Muscle of leg (tissue), 3 donors: ENCODE measurements at regions not wholly inside any gene's neighbourhood (a gene's known extent, or its start where the extent isn't known, plus 50 kb on each side); places are given as distances from the start of the nearest gene placed in this dataset.

ENCODE experiments used
- DNase-seq: peaks from one replicate; pipeline ENCODE4 v3.0.0; 2013
- H3K27ac ChIP-seq: one replicate; pipeline ENCODE4 v1.5.1; 2013; ENCODE audit warnings: mild to moderate bottlenecking, low read length, control low read depth
- H3K27me3 ChIP-seq: one replicate; pipeline ENCODE4 v1.6.1; 2013; ENCODE audit warnings: low read length; ENCODE audit not compliant: control insufficient read depth, insufficient read depth
- H3K36me3 ChIP-seq: one replicate; pipeline ENCODE4 v1.6.1; 2013; ENCODE audit warnings: low read length; ENCODE audit not compliant: control insufficient read depth, insufficient read depth
- H3K4me1 ChIP-seq: one replicate; pipeline ENCODE4 v1.6.1; 2013; ENCODE audit warnings: low read length; ENCODE audit not compliant: control insufficient read depth, insufficient read depth
- H3K4me3 ChIP-seq: one replicate; pipeline ENCODE4 v1.5.1; 2013; ENCODE audit warnings: low read length, control low read depth
- H3K9me3 ChIP-seq: replicated peaks from 2 replicates; pipeline ENCODE4 v1.6.1; 2013; ENCODE audit warnings: low read depth, low read length; ENCODE audit not compliant: control insufficient read depth
- WGBS: methylation state at CpG from one replicate; pipeline ENCODE4 v1.1.5; 2013; ENCODE audit warnings: missing lambda C conversion rate; ENCODE audit not compliant: insufficient coverage; 5-methylcytosine and 5-hydroxymethylcytosine counted together

GRCh38 chr12:92021666-92022035 lies 124.0 kb downstream of the BTG1 start:
- Histone ChIP-seq H3K9me3 (no peaks in the 10 kb centered on the region), H3K27ac (no peak overlapping the region), H3K4me3 (no peak overlapping the region), H3K36me3 (no peaks in the 10 kb centered on the region), H3K27me3 (no peaks in the 10 kb centered on the region), H3K4me1 (peaks cover 2% of the 10 kb centered on the region)
- no CpG with 5 or more reads among the region's 1 CpG for WGBS
- DNase-seq: no peak

- no peaks in the 10 kb centered on the region for H3K27me3 ChIP-seq
- no peak overlapping the region for H3K27ac ChIP-seq
- H3K9me3 ChIP-seq: no peaks in the 10 kb centered on the region
- no peak for DNase-seq
- H3K4me3 ChIP-seq: no peak overlapping the region
- peaks cover 2% of the 10 kb centered on the region for H3K4me1 ChIP-seq
- no peaks in the 10 kb centered on the region for H3K36me3 ChIP-seq
- WGBS: no CpG with 5 or more reads among the region's 6 CpGs
These were observed 124.5 kb downstream of the BTG1 start for GRCh38 chr12:92020983-92021665.

GRCh38 chr12:92019491-92020277 lies 126.0 kb downstream of the BTG1 start:
- H3K4me1 ChIP-seq: peaks cover 2% of the 10 kb centered on the region
- H3K4me3 ChIP-seq: no peak overlapping the region
- WGBS: no CpG with 5 or more reads among the region's 3 CpGs
- H3K27me3 ChIP-seq: no peaks in the 10 kb centered on the region
- H3K9me3 ChIP-seq: no peaks in the 10 kb centered on the region
- H3K36me3 ChIP-seq: no peaks in the 10 kb centered on the region
- no peak for DNase-seq
- no peak overlapping the region for H3K27ac ChIP-seq

DNA sequence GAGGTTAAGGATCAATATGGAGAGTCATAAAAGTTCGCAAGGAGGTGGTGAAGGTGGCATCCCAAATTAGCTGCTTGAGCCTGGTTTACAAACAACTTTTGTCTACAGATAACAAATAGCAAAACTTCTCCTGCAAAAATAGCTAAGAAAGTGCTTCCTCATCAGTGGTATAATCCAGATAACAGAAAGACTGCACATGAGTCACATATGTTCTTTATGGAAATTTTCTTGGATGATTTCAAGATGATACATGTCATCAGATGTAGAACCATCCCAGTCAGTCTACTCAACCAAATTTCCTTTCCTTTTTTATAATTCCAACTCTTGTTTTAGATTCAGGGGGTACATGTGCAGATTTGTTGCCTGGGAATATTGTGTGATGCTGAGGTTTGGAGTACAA lies 133.0 kb downstream of the BTG1 start:
- Histone ChIP-seq H3K27ac (no peak overlapping the region), H3K27me3 (no peaks in the 10 kb centered on the region)

GRCh38 chr12:92010853-92011701 lies 134.6 kb downstream of the BTG1 start:
- no peak overlapping the region for H3K4me3 ChIP-seq
- H3K9me3 ChIP-seq: no peaks in the 10 kb centered on the region
- H3K27me3 ChIP-seq: no peaks in the 10 kb centered on the region
- no peaks in the 10 kb centered on the region for H3K4me1 ChIP-seq
- no CpG with 5 or more reads among the region's 10 CpGs for WGBS
- DNase-seq: no peak
- H3K27ac ChIP-seq: no peak overlapping the region
- H3K36me3 ChIP-seq: no peaks in the 10 kb centered on the region

More for the DNA sequence above, 133.0 kb downstream of the BTG1 start:
- no peak for DNase-seq
- H3K36me3 ChIP-seq: no peaks in the 10 kb centered on the region
- H3K4me1 ChIP-seq: no peaks in the 10 kb centered on the region
- WGBS: no CpG with 5 or more reads among the region's 1 CpG
- H3K4me3 ChIP-seq: no peak overlapping the region
- H3K9me3 ChIP-seq: no peaks in the 10 kb centered on the region

DNA sequence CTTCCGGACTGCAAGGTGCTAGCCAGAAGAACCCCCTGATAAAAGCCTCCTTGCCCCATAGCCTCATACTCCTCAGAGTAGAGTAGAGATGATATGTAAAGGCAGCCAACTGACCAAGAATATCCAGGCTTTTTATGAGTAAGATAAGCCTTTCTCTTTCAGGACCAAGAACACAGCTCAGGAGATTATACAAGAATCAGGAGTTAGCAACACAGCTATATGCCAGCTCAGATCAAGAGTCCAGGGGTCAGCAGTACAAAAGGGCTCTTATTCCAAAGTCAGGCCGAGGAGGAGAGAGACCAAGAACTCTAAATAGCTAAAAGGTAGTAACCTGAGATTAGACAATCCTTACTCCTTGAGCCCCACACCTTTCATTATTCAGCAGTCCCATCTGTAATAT lies 135.3 kb downstream of the BTG1 start:
- WGBS: no CpG with 5 or more reads among the region's 2 CpGs
- Histone ChIP-seq H3K27ac (no peak overlapping the region), H3K4me3 (no peak overlapping the region), H3K4me1 (no peaks in the 10 kb centered on the region), H3K36me3 (no peaks in the 10 kb centered on the region), H3K27me3 (no peaks in the 10 kb centered on the region), H3K9me3 (no peaks in the 10 kb centered on the region)
- DNase-seq: no peak

DNA sequence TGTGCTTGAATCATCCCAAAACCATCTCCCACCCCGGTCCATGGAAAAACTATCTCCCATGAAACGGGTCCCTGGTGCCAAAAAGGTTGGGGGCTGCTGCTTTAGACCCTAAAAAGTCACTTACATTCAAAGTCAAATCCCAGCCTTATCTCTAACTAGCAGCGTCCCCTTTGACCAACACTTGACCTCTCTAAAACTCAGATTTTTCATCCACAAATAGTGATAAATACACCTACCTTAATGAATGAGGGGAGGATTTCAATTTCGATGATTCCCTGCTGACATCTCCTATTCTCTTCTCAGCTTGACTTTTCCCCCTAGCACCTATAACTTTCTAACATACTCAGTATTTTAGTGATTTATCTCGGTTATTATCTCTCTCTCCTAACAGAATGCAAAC lies 137.3 kb downstream of the BTG1 start:
- H3K4me1 ChIP-seq: no peaks in the 10 kb centered on the region
- H3K27ac ChIP-seq: no peak overlapping the region
- WGBS: no CpG with 5 or more reads among the region's 5 CpGs
- H3K9me3 ChIP-seq: no peaks in the 10 kb centered on the region
- H3K36me3 ChIP-seq: no peaks in the 10 kb centered on the region
- no peak overlapping the region for H3K4me3 ChIP-seq
- no peaks in the 10 kb centered on the region for H3K27me3 ChIP-seq
- DNase-seq: no peak

DNA sequence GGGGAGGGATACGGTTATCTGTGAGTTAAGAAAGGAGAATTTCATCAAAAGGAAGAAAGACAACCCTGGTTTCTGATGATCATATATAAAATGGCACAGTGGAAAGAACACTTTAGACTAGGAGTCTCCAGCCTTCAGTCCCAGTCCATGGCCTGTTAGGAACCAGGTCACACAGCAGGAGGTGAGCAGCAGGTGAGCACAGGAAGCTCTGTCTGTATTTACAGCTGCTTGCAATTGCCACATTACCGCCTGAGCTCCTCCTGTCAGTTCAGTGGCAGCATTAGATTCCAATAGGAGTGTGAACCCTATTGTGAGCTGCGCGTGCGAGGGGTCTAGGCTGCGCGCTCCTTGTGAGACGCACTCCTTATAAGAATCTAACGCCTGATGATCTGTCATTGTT lies 137.9 kb downstream of the BTG1 start:
- WGBS: 97% methylated on average over 6 of the region's 9 CpGs
- H3K9me3 ChIP-seq: no peaks in the 10 kb centered on the region
- no peak for DNase-seq
- no peak overlapping the region for H3K27ac ChIP-seq
- H3K4me3 ChIP-seq: no peak overlapping the region
- H3K4me1 ChIP-seq: no peaks in the 10 kb centered on the region
- no peaks in the 10 kb centered on the region for H3K27me3 ChIP-seq
- H3K36me3 ChIP-seq: no peaks in the 10 kb centered on the region

DNA sequence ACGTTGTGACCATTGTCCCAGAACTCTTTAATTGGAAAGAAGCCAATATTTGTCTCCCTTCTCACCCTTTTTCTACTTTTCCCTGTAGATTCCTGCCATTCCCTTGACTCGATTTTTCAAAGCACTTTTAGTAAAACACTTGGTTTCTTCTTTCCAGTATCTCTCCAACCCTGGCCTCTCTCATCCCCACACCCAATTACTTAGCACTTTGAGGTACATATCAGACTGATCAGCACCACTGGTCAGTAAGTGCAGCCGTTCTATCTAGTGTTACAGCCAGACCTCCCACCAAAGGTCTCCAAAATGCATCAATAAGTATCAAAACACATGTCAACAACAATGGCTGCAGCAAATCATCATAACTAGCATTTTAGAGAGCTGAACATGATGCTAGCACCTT lies 141.9 kb downstream of the BTG1 start:
- H3K36me3 ChIP-seq: no peaks in the 10 kb centered on the region
- WGBS: 44% methylated on average over 1 of the region's 3 CpGs
- H3K27ac ChIP-seq: no peak overlapping the region
- no peak overlapping the region for H3K4me3 ChIP-seq
- no peaks in the 10 kb centered on the region for H3K4me1 ChIP-seq
- H3K9me3 ChIP-seq: no peaks in the 10 kb centered on the region
- DNase-seq: no peak
- no peaks in the 10 kb centered on the region for H3K27me3 ChIP-seq
